ENCODE measurements at regions not wholly inside any gene's neighbourhood (a gene's known extent, or its start where the extent isn't known, plus 50 kb on each side); places are given as distances from the start of the nearest gene placed in this dataset.

DNA sequence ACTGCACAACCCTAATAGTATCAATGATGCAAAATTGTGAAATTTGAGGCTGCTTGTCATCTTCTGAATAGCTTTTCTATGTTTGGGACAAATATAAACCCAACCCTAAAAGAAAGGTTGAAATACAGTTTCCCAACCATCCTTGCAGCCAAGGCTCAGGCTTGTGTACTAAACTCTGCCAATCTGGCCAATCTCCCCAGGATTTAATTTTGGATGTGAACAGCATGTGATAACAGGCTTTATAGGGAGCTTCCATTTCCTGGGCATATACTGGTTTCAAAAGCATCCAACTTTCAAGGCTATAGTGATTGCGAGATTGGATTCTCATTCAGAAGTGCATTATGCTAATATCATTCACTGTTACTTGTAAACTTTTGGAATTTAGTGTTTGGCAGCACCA, 55.7 kb upstream of the MUCL1 start:
- TF ChIP-seq NRF1 (IDR thresholded peaks at IDR 0.05; ENCODE audit: low read depth, low read length) (no peak), GABPA (IDR thresholded peaks at IDR 0.05; ENCODE audit: low read depth) (no peak), EZH2phosphoT487 (IDR thresholded peaks at IDR 0.05; ENCODE audit: borderline replicate concordance, low read depth) (no peak), RCOR1 (IDR thresholded peaks at IDR 0.05; ENCODE audit: low read length) (no peak), FOXM1 (IDR thresholded peaks at IDR 0.05; ENCODE audit: low read depth) (no peak), YY1 (IDR thresholded peaks at IDR 0.05; ENCODE audit: low read depth) (no peak), RAD21 (IDR thresholded peaks at IDR 0.05; ENCODE audit: low read length) (no peak), EP300 (IDR thresholded peaks at IDR 0.05; ENCODE audit: borderline replicate concordance in 1 of 2, low read depth in 1 of 2, low read length in 1 of 2) (no peak)
- TF ChIP-seq, protein P1, sequence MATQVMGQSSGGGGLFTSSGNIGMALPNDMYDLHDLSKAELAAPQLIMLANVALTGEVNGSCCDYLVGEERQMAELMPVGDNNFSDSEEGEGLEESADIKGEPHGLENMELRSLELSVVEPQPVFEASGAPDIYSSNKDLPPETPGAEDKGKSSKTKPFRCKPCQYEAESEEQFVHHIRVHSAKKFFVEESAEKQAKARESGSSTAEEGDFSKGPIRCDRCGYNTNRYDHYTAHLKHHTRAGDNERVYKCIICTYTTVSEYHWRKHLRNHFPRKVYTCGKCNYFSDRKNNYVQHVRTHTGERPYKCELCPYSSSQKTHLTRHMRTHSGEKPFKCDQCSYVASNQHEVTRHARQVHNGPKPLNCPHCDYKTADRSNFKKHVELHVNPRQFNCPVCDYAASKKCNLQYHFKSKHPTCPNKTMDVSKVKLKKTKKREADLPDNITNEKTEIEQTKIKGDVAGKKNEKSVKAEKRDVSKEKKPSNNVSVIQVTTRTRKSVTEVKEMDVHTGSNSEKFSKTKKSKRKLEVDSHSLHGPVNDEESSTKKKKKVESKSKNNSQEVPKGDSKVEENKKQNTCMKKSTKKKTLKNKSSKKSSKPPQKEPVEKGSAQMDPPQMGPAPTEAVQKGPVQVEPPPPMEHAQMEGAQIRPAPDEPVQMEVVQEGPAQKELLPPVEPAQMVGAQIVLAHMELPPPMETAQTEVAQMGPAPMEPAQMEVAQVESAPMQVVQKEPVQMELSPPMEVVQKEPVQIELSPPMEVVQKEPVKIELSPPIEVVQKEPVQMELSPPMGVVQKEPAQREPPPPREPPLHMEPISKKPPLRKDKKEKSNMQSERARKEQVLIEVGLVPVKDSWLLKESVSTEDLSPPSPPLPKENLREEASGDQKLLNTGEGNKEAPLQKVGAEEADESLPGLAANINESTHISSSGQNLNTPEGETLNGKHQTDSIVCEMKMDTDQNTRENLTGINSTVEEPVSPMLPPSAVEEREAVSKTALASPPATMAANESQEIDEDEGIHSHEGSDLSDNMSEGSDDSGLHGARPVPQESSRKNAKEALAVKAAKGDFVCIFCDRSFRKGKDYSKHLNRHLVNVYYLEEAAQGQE (IDR thresholded peaks at IDR 0.05; ENCODE audit: low read depth, low read length): no peak
- TF ChIP-seq, protein P2, sequence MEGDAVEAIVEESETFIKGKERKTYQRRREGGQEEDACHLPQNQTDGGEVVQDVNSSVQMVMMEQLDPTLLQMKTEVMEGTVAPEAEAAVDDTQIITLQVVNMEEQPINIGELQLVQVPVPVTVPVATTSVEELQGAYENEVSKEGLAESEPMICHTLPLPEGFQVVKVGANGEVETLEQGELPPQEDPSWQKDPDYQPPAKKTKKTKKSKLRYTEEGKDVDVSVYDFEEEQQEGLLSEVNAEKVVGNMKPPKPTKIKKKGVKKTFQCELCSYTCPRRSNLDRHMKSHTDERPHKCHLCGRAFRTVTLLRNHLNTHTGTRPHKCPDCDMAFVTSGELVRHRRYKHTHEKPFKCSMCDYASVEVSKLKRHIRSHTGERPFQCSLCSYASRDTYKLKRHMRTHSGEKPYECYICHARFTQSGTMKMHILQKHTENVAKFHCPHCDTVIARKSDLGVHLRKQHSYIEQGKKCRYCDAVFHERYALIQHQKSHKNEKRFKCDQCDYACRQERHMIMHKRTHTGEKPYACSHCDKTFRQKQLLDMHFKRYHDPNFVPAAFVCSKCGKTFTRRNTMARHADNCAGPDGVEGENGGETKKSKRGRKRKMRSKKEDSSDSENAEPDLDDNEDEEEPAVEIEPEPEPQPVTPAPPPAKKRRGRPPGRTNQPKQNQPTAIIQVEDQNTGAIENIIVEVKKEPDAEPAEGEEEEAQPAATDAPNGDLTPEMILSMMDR (IDR thresholded peaks at IDR 0.05): no peak
- TF ChIP-seq, protein P3, sequence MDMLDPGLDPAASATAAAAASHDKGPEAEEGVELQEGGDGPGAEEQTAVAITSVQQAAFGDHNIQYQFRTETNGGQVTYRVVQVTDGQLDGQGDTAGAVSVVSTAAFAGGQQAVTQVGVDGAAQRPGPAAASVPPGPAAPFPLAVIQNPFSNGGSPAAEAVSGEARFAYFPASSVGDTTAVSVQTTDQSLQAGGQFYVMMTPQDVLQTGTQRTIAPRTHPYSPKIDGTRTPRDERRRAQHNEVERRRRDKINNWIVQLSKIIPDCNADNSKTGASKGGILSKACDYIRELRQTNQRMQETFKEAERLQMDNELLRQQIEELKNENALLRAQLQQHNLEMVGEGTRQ (IDR thresholded peaks at IDR 0.05; ENCODE audit: borderline replicate concordance, low read depth, low read length): no peak

Data from SK-N-SH (cell line).